ENCODE measurements at regions not wholly inside any gene's neighbourhood (a gene's known extent, or its start where the extent isn't known, plus 50 kb on each side); places are given as distances from the start of the nearest gene placed in this dataset.

- H3K9ac ChIP-seq: no peak overlapping the region
- peak overlapping the region in 1 of 2 experiments; percentile 31; a peak in 1 of 4 replicates for H3K27ac ChIP-seq (ENCODE audit: low read depth in 2 of 2, low read length in 1 of 2)
- H3K4me2 ChIP-seq: peak overlapping the region; percentile 54; the same call in 1 of the 2 replicates
- 89% methylated on average over 3 of the region's 3 CpGs for WGBS (ENCODE audit: low lambda C conversion rate)
- no peaks in the 10 kb centered on the region for H3K9me3 ChIP-seq
- ChIA-PET CTCF (interaction anchor here (0.8 to 12.8 kb wide), 19 partner anchors 8 to 555 kb away, joined by 3 to 98 read pairs (median 4); no protein-coding TSS in a partner anchor), POLR2A (no interaction called here)
- H3K36me3 ChIP-seq (replicated peaks in 1 of 2; ENCODE audit: control insufficient read depth in 1 of 2, insufficient read depth in 2 of 2, low read length in 1 of 2): no peaks in the 10 kb centered on the region
- no peak overlapping the region for H3K4me3 ChIP-seq (ENCODE audit: low read depth in 2 of 2, low read length in 1 of 2)
- H3F3A ChIP-seq (replicated peaks; ENCODE audit: insufficient read depth): peaks cover 10% of the 10 kb centered on the region
- no peak for DNase-seq
- H4K20me1 ChIP-seq (ENCODE audit: insufficient read depth): no peaks in the 10 kb centered on the region
- TF ChIP-seq NRF1 (IDR thresholded peaks at IDR 0.05; ENCODE audit: low read depth, low read length): no peak
- no peak for TF ChIP-seq JUND (IDR thresholded peaks at IDR 0.05)
- no peak for TF ChIP-seq FOXJ3 (CRISPR knock-in tag; IDR thresholded peaks at IDR 0.05)
- no peaks in the 10 kb centered on the region for H3K79me2 ChIP-seq (ENCODE audit: insufficient read depth)
- peak overlapping the region; percentile 56 for H2AFZ ChIP-seq (ENCODE audit: low read depth)
- peaks cover 2 to 21% of the 10 kb centered on the region in 2 experiments; a peak in 3 of 4 replicates for H3K4me1 ChIP-seq (ENCODE audit: control insufficient read depth in 1 of 2, insufficient read depth in 2 of 2, low read depth in 1 of 2, low read length in 1 of 2)
- no peaks in the 10 kb centered on the region for H3K27me3 ChIP-seq (ENCODE audit: insufficient read depth)
- H3K9me2 ChIP-seq: no peaks in the 10 kb centered on the region
Observed at GRCh38 chr18:59085126-59085794, 54.4 kb upstream of the SEC11C start.

GRCh38 chr18:59085797-59086196 is 53.9 kb upstream of the SEC11C start:
- POLR2A ChIA-PET: no interaction called here
- Histone ChIP-seq H3K4me1 (ENCODE audit: control insufficient read depth in 1 of 2, insufficient read depth in 2 of 2, low read depth in 1 of 2, low read length in 1 of 2) (peaks cover 2 to 21% of the 10 kb centered on the region in 2 experiments; a peak in 3 of 4 replicates), H3K27me3 (ENCODE audit: insufficient read depth) (no peaks in the 10 kb centered on the region), H3K36me3 (replicated peaks in 1 of 2; ENCODE audit: control insufficient read depth in 1 of 2, insufficient read depth in 2 of 2, low read length in 1 of 2) (no peaks in the 10 kb centered on the region), H3K4me3 (ENCODE audit: low read depth in 2 of 2, low read length in 1 of 2) (no peak overlapping the region), H3K79me2 (ENCODE audit: insufficient read depth) (no peaks in the 10 kb centered on the region), H3K27ac (ENCODE audit: low read depth in 2 of 2, low read length in 1 of 2) (peak overlapping the region in 1 of 2 experiments; percentile 31; a peak in 1 of 4 replicates), H3K4me2 (peak overlapping the region; percentile 54; the same call in 1 of the 2 replicates), H2AFZ (ENCODE audit: low read depth) (peak overlapping the region; percentile 56), H3K9me3 (no peaks in the 10 kb centered on the region), H3K9me2 (no peaks in the 10 kb centered on the region), H3F3A (replicated peaks; ENCODE audit: insufficient read depth) (peaks cover 10% of the 10 kb centered on the region), H4K20me1 (ENCODE audit: insufficient read depth) (no peaks in the 10 kb centered on the region), H3K9ac (no peak overlapping the region)
- DNase-seq: no peak
- WGBS (ENCODE audit: low lambda C conversion rate): 21% methylated on average over 1 of the region's 1 CpG
- TF ChIP-seq EP300 (IDR thresholded peaks at IDR 0.05; ENCODE audit: borderline replicate concordance in 1 of 2, low read depth in 1 of 2, low read length in 1 of 2) (no peak), PBX3 (IDR thresholded peaks at IDR 0.05) (peak; percentile 60), FOSL2 (IDR thresholded peaks at IDR 0.05; ENCODE audit: borderline replicate concordance, low read depth) (peak; percentile 64; the same call in 1 of the 2 replicates), GABPA (IDR thresholded peaks at IDR 0.05; ENCODE audit: low read depth) (no peak), REST (IDR thresholded peaks at IDR 0.05; ENCODE audit: low read depth, low read length) (no peak), JUND (IDR thresholded peaks at IDR 0.05) (peak; percentile 21; the same call in 1 of the 2 replicates), NRF1 (IDR thresholded peaks at IDR 0.05; ENCODE audit: low read depth, low read length) (no peak)
- TF ChIP-seq, protein P1, sequence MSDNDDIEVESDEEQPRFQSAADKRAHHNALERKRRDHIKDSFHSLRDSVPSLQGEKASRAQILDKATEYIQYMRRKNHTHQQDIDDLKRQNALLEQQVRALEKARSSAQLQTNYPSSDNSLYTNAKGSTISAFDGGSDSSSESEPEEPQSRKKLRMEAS (IDR thresholded peaks at IDR 0.05; ENCODE audit: low read depth): peak; percentile 36; the same call in 1 of the 2 replicates
- CTCF ChIA-PET: interaction anchor here (1.0 to 12.8 kb wide), 11 partner anchors 15 to 555 kb away, joined by 3 to 98 read pairs (median 4); no protein-coding TSS in a partner anchor

Measured in SK-N-SH (cell line).